OCI-LY1 (cell line): ENCODE measurements at regions not wholly inside any gene's neighbourhood (a gene's known extent, or its start where the extent isn't known, plus 50 kb on each side); places are given as distances from the start of the nearest gene placed in this dataset.

Source experiments
- EZH2 ChIP-seq: fragments of 200-600 bp; sonication (generic), shearing (Covaris generic); IDR thresholded peaks from 2 replicates; pipeline ENCODE4 v1.8.0; 2017; ENCODE audit warnings: borderline replicate concordance, mixed run types, mild to moderate bottlenecking, antibody characterized with exemption, low read length, moderate library complexity, mixed read lengths
- TF ChIP-seq, protein P1 (sequence below): fragments of 200-600 bp; sonication (generic), shearing (Covaris generic); IDR thresholded peaks from 2 replicates; pipeline ENCODE4 v1.5.1; 2017; ENCODE audit warnings: mild to moderate bottlenecking, antibody characterized with exemption, low read length, moderate library complexity, mixed read lengths

- TF ChIP-seq, protein P1, sequence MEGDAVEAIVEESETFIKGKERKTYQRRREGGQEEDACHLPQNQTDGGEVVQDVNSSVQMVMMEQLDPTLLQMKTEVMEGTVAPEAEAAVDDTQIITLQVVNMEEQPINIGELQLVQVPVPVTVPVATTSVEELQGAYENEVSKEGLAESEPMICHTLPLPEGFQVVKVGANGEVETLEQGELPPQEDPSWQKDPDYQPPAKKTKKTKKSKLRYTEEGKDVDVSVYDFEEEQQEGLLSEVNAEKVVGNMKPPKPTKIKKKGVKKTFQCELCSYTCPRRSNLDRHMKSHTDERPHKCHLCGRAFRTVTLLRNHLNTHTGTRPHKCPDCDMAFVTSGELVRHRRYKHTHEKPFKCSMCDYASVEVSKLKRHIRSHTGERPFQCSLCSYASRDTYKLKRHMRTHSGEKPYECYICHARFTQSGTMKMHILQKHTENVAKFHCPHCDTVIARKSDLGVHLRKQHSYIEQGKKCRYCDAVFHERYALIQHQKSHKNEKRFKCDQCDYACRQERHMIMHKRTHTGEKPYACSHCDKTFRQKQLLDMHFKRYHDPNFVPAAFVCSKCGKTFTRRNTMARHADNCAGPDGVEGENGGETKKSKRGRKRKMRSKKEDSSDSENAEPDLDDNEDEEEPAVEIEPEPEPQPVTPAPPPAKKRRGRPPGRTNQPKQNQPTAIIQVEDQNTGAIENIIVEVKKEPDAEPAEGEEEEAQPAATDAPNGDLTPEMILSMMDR: no peak
- no peak for TF ChIP-seq EZH2
Measured at GRCh38 chr5:120330558-120330957, 133.5 kb upstream of the PRR16 start.
